Gastrocnemius medialis (tissue), 4 donors: ENCODE measurements at regions not wholly inside any gene's neighbourhood (a gene's known extent, or its start where the extent isn't known, plus 50 kb on each side); places are given as distances from the start of the nearest gene placed in this dataset.

ENCODE experiments used
- ATAC-seq, 2 donors: fragments of 150-250 bp; one replicate each; pipeline ENCODE4 v1.9.1; 2016
- DNase-seq, 2 donors: peaks; one replicate each; pipeline ENCODE4 v3.0.0-alpha.2; 2019
- H3K27ac ChIP-seq, 4 donors: fragments of 200-600 bp; sonication (generic); 1 replicate in 1 of 4; 2 replicates in 3 of 4; pipeline ENCODE4 v1.5.1; 2016 to 2018; ENCODE audit warnings: mild to moderate bottlenecking in 2 of 4, moderate library complexity in 1 of 4
- H3K27me3 ChIP-seq, 3 donors: fragments of 200-600 bp; sonication (generic) in 2 of 3; 1 replicate in 1 of 3; 2 replicates in 2 of 3; pipeline versions ENCODE4 v1.5.1 to v1.6.0; 2016 to 2019; ENCODE audit warnings: mild to moderate bottlenecking in 1 of 3, moderate library complexity in 1 of 3
- H3K36me3 ChIP-seq, 2 donors: fragments of 200-600 bp; sonication (generic) in 1 of 2; one replicate each; pipeline ENCODE4 v1.5.1; 2017 to 2018
- H3K4me1 ChIP-seq, 2 donors: fragments of 200-600 bp; sonication (generic) in 1 of 2; one replicate each; pipeline ENCODE4 v1.5.1; 2016 to 2017; ENCODE audit warnings: mild to moderate bottlenecking in 2 of 2
- H3K4me3 ChIP-seq, 4 donors: fragments of 200-600 bp; sonication (generic) in 3 of 4; 1 replicate in 1 of 4; 2 replicates in 3 of 4; pipeline ENCODE4 v1.5.1; 2016 to 2019; ENCODE audit warnings: mild to moderate bottlenecking in 2 of 4
- H3K9me3 ChIP-seq, 3 donors: fragments of 200-600 bp; sonication (generic) in 2 of 3; 1 replicate in 1 of 3; 2 replicates in 2 of 3; pipeline ENCODE4 v1.5.1; 2016 to 2019
- POLR2A ChIP-seq, 2 donors: fragments of 450-650 bp; IDR thresholded peaks; one replicate each; pipeline ENCODE4 v1.6.1; 2017; ENCODE audit warnings: antibody characterized with exemption in 2 of 2, mild to moderate bottlenecking in 2 of 2, moderate library complexity in 2 of 2
- in situ Hi-C, 4 donors: fragments of 200-750 bp; cut with MboI; loops; one replicate each; pipeline versions ENCODE4 v1.15.0 to v1.8.0; 2017; ENCODE audit warnings: low sequenced_read_pairs in 4 of 4
- intact Hi-C: fragments of 100-400 bp; cut with DNase I; formaldehyde crosslinking; loops from one replicate; pipeline ENCODE4 v1.15.1; 2023; ENCODE audit warnings: low total_unique reads
- TF ChIP-seq, protein P1 (sequence below), 5 experiments: fragments of 450-650 bp in 3 of 5; fragments of 200-600 bp in 2 of 5; sonication (generic) in 2 of 5; IDR thresholded peaks in 4 of 5; conservative IDR thresholded peaks in 1 of 5; 1 replicate in 4 of 5; 2 replicates in 1 of 5; pipeline ENCODE4 v1.5.1; 2016 to 2019; ENCODE audit warnings: antibody characterized with exemption in 5 of 5, mild to moderate bottlenecking in 3 of 5, moderate library complexity in 3 of 5

DNA sequence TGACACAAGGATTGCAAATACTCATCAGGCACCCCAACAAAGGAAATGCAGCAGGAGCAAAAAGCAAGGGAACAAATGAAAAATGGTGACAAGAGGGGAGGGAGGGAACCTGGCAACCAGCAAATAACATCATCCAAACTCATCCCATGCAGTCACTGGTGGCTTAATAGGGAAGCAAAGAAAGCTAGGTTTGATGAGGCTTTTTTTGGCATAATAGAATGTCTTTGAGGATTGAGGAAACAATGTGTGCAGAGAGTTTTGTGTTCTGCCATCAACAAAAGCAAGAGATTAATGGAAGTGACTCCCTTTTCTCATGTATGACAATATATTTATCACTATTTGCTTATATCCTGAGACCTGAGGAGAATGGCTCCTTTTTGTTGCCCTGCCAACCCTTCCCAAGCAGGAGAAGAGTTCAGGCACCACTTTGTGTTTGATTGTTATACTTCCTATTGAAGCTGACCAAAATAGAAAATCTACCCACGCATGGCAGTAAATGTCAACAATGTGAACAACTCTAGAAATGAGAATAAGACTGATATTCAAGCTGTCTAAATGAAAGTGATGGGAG, 375.7 kb downstream of the CAAP1 start:
- intact Hi-C loops (no loop called here), in situ Hi-C loops (no loop called here)
- ATAC-seq (no peak), DNase-seq (no peak)
- no peak overlapping the region for H3K27ac ChIP-seq
- H3K36me3 ChIP-seq = no peaks in the 10 kb centered on the region
- H3K4me1 ChIP-seq = no peaks in the 10 kb centered on the region
- H3K9me3 ChIP-seq = no peaks in the 10 kb centered on the region
- H3K4me3 ChIP-seq = no peak overlapping the region
- TF ChIP-seq, protein P1, sequence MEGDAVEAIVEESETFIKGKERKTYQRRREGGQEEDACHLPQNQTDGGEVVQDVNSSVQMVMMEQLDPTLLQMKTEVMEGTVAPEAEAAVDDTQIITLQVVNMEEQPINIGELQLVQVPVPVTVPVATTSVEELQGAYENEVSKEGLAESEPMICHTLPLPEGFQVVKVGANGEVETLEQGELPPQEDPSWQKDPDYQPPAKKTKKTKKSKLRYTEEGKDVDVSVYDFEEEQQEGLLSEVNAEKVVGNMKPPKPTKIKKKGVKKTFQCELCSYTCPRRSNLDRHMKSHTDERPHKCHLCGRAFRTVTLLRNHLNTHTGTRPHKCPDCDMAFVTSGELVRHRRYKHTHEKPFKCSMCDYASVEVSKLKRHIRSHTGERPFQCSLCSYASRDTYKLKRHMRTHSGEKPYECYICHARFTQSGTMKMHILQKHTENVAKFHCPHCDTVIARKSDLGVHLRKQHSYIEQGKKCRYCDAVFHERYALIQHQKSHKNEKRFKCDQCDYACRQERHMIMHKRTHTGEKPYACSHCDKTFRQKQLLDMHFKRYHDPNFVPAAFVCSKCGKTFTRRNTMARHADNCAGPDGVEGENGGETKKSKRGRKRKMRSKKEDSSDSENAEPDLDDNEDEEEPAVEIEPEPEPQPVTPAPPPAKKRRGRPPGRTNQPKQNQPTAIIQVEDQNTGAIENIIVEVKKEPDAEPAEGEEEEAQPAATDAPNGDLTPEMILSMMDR (IDR thresholded peaks at IDR 0.05 in 4 of 5, conservative IDR thresholded peaks at IDR 0.05 in 1 of 5) = no peak
- TF ChIP-seq POLR2A (IDR thresholded peaks at IDR 0.05) = no peak
- H3K27me3 ChIP-seq = no peaks in the 10 kb centered on the region

DNA sequence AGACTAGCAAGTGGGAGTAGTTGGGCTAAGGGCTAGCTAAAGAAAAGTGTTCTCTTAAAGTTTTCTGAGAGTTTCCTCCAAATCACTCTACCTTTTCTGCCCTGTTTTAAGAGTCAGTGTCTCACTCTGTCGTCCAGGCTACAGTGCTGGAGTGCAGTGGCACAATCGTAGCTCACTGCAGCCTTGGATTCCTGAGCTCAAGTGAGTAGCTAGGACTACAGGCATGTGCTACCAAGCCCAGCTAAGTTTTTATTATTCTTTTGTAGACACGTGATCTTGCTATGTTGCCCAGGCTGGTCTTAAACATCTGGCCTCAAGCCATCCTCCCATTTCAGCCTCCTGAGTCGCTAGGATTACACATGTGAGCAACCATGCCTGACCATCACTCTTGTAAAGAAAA, 378.9 kb downstream of the CAAP1 start:
- TF ChIP-seq, protein P1 (IDR thresholded peaks at IDR 0.05 in 4 of 5, conservative IDR thresholded peaks at IDR 0.05 in 1 of 5) = no peak
- no peak for TF ChIP-seq POLR2A (IDR thresholded peaks at IDR 0.05)
- Histone ChIP-seq H3K4me3 (no peak overlapping the region), H3K4me1 (no peaks in the 10 kb centered on the region), H3K9me3 (no peaks in the 10 kb centered on the region), H3K27me3 (no peaks in the 10 kb centered on the region), H3K27ac (no peak overlapping the region), H3K36me3 (no peaks in the 10 kb centered on the region)
- DNase-seq (no peak), ATAC-seq (no peak)
- in situ Hi-C loops = no loop called here
- intact Hi-C loops = no loop called here

DNA sequence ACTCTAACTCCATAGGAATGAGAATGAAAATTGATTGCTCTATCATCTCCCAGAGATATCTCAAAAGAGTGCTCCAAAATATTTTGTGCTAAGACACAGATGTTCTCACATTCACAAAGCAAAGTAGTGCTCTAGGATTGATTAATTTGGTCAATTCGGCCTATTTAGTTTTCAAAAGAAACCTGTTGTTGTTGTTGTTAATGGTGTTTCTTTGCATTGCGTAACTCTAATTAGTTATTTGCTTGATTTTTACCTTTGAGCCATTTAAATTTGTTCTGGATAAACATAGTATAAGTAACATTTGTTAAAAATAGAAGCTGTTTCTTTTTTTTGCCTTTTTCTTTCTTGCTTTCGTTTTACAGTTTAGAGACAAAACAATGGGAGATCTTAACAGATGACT, 382.5 kb downstream of the CAAP1 start:
- H3K27me3 ChIP-seq = no peaks in the 10 kb centered on the region
- in situ Hi-C loops (no loop called here), intact Hi-C loops (no loop called here)
- TF ChIP-seq, protein P1 (IDR thresholded peaks at IDR 0.05 in 4 of 5, conservative IDR thresholded peaks at IDR 0.05 in 1 of 5) = no peak
- no peak for TF ChIP-seq POLR2A (IDR thresholded peaks at IDR 0.05)
- no peak overlapping the region for H3K27ac ChIP-seq
- no peaks in the 10 kb centered on the region for H3K36me3 ChIP-seq
- ATAC-seq (no peak), DNase-seq (no peak)
- H3K4me1 ChIP-seq = no peaks in the 10 kb centered on the region
- no peaks in the 10 kb centered on the region for H3K9me3 ChIP-seq
- H3K4me3 ChIP-seq = no peak overlapping the region

DNA sequence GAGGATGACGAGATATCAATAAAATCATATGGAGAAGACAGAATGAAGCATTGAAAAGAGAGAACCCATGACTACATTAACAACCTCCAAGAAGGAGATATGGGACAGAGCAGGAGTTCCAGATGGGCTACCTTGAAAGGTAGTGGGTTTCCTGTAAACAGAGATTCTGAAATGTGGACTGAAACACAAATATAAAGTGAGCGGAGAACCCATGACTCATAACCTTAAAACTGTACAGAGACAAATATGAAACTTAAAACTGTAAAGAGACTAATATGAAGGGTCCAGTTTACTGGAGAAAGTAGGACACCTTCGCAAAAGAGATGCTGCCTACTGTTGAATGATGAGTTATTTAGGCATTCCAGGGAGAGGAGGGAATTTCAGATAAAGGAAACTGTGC, 383.7 kb downstream of the CAAP1 start:
- no peak for ATAC-seq
- Histone ChIP-seq H3K9me3 (no peaks in the 10 kb centered on the region), H3K36me3 (no peaks in the 10 kb centered on the region), H3K27me3 (no peaks in the 10 kb centered on the region), H3K4me3 (no peak overlapping the region), H3K27ac (no peak overlapping the region), H3K4me1 (no peaks in the 10 kb centered on the region)
- TF ChIP-seq, protein P1 (IDR thresholded peaks at IDR 0.05 in 4 of 5, conservative IDR thresholded peaks at IDR 0.05 in 1 of 5) = no peak
- no peak for TF ChIP-seq POLR2A (IDR thresholded peaks at IDR 0.05)
- DNase-seq = no peak
- intact Hi-C loops = no loop called here
- in situ Hi-C loops = no loop called here

DNA sequence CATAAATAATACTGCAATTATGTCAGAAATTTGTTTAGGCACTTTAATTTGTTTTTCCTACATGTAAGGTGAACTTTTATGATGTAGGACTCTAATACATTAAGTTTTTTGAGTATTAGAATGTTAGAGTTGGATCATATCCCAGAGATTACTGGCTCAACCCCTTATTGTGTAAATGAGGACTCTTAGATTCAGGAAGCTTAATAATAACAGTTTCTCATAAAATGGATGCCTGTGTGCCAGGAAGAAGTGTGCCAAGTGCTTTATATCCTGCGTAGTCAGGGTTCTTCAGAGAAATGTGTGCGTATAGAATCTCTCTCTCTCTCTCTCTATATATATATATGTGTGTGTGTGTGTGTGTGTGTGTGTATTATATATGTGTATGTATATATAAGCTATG, 388.5 kb downstream of the CAAP1 start:
- in situ Hi-C loops (no loop called here), intact Hi-C loops (no loop called here)
- no peaks in the 10 kb centered on the region for H3K27me3 ChIP-seq
- ATAC-seq (no peak), DNase-seq (no peak)
- no peak overlapping the region for H3K4me3 ChIP-seq
- no peak for TF ChIP-seq POLR2A (IDR thresholded peaks at IDR 0.05)
- TF ChIP-seq, protein P1 (IDR thresholded peaks at IDR 0.05 in 4 of 5, conservative IDR thresholded peaks at IDR 0.05 in 1 of 5) = no peak
- H3K27ac ChIP-seq = no peak overlapping the region
- no peaks in the 10 kb centered on the region for H3K9me3 ChIP-seq
- H3K4me1 ChIP-seq = no peaks in the 10 kb centered on the region
- H3K36me3 ChIP-seq = no peaks in the 10 kb centered on the region
